ENCODE measurements at regions not wholly inside any gene's neighbourhood (a gene's known extent, or its start where the extent isn't known, plus 50 kb on each side); places are given as distances from the start of the nearest gene placed in this dataset.

- in situ Hi-C loops (cut with HindIII; ENCODE audit: low sequenced_read_pairs), result no loop called here
- no peak overlapping the region for H3K4me3 ChIP-seq (ENCODE audit: low read depth, low read length)
- TF ChIP-seq CTCF (IDR thresholded peaks at IDR 0.05; ENCODE audit: low read depth, low read length), result no peak
- peak; percentile 42 for DNase-seq (ENCODE audit: low read depth, low spot score)
These were observed 225.1 kb downstream of the UBE3D start for GRCh38 chr6:82840571-82840970.

- no peak for TF ChIP-seq CTCF (IDR thresholded peaks at IDR 0.05; ENCODE audit: low read depth, low read length)
- no peak for DNase-seq (ENCODE audit: low read depth, low spot score)
- no peak overlapping the region for H3K4me3 ChIP-seq (ENCODE audit: low read depth, low read length)
- in situ Hi-C loops (cut with HindIII; ENCODE audit: low sequenced_read_pairs), result no loop called here
These were observed 224.3 kb downstream of the UBE3D start for GRCh38 chr6:82841309-82841708.

Data from astrocyte of the spinal cord (primary cell).